GM18517 (cell line): ENCODE measurements at regions not wholly inside any gene's neighbourhood (a gene's known extent, or its start where the extent isn't known, plus 50 kb on each side); places are given as distances from the start of the nearest gene placed in this dataset.
"Not testable (repeated sequence)": the region's sequence is repeated elsewhere in the genome, so short reads cannot be mapped to it uniquely, and the experiment has no call there.

Source experiments
- ATAC-seq: cut with Tn5 transposase; IDR thresholded peaks from one replicate; pipeline ENCODE4 v1.9.1; 2021; ENCODE audit warnings: mild to moderate bottlenecking, moderate library complexity; ENCODE audit not compliant: unreplicated experiment

DNA sequence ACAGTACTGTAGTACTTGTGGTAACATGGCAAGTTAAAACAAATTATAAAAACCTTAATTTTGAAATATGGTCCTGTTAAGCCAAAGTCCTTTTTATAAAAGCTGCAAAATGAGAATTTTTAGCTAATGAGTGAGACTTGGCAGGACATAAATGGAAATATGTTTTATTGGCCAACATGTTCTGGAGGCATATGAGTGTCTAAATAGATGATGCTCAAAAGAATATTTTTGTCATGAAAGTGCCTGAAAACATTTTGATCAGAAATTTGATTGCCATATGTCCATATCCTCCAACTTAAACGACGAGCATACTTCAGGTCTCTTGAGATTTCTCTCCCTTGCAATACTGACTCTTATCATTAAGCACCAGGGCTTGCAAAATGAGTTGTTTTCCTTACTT lies 972.6 kb downstream of the TMTC2 start:
- no peak for ATAC-seq

DNA sequence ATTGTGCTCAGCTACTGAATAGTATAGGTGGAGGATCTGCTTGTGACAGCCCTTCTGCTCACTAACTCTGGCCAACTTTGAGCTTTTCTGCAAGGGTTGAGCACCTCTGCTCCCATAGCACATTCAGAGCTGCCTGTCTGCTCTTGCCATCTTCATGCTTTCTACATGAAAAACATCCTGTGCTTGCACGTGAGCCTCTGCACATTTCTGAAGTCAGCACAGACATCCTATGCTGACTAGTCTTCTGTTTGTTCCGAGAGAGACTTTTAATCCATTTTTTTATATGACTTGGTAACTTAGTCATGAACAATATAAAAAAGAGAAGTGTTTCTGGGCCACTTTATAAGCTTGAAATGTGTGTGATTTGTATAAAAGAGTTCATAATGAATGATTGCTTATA lies 969.3 kb downstream of the TMTC2 start:
- no peak for ATAC-seq

DNA sequence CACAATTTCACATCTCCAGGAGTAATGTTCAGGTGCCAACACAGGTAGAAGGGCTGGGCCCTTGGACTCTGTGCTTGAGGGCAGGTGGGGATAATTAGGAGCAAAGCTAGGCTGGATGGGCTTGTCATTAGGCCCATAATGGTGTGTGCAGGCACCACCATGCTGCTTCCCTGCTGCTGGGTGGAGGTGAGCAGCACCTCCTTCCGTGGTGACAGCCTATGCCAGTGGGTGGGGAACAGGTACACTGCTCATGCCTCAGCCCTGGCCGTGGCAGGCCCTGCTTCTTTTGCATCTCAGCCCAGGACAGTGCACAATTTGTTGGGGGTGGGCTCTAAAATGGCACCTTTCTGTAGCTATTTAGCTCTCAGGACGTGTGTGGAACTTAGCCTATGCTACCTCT lies 955.5 kb downstream of the TMTC2 start:
- no peak for ATAC-seq

DNA sequence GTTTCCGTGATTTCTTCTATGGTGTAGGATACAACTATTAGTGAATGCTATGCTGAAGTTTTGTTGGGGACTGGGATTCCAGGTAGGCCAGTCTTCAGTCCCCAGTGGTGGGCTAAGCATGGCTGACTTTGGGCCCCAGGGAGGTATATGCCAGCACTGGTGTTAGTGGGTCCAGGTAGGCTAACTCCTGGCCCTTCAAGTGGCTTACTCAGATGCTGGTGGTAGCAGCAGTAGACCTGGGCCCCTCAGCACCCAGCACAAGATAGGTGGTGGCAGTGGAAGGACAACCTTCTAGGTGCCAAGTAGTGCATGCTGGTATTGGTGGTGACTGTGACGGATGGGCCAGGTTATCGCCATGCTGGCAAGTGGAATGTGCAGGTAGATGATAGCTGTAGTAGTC lies 955.1 kb downstream of the TMTC2 start:
- ATAC-seq: no peak

DNA sequence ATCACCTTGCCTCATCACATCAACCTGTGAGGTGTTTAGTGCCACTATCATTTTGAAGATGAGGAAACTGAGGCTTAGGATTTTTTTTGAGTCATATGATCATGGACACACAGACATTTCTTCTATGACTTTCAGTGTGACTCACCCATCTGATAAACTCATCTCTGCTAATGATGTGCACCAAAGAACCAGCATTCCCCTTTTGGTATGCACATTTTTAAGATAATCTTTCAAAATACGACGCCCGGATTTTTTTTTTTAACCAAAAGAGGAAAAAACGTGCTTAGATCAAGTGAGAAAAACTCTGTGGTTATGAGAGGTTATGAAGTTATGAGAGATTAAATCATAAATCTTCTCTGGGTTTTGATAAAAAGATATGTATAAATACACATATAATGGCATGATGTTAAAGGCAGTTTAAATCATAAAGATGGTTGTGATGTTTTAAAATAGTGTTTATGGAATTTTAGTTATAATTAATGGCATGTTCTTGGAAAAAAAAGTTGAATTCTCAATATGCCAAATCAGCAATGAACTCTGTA lies 948.1 kb downstream of the TMTC2 start:
- ATAC-seq: no peak

DNA sequence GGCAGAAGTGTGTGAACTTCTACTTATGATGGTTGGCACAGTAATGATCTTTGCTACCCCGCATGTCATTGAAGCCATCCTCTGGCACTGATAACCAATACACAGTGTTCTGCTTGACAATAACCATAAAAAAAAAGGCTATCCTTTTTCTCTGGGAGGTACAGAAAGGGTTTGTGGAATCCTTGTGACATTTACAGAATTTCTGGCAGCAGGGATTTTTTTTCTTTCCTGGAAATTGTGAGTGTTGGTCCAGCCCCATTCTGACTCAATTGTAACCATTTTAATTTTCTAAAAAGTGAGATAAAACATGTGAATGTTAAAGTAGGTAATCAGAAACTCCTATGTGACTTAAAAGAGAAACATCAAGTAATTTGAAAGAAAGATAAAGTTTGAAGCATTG lies 943.8 kb downstream of the TMTC2 start:
- no peak for ATAC-seq

DNA sequence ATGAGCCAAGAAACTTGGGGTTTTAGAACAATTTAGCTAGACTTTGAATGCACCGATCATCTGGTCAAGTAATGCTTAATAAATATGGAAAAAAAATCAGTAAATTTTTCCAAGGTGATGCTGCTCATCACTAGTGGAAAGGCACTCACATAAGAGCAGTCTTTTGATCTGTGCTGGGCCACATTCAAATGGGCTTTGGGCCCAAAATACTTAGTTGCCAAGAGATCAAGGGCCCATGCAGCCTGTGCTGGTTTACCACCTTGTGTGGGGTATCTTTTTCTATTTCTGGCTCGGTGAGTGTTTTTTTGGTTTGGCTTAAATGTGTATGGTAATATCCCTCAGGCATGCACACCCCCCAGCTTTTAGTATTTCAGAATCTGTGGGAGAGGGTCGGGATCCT lies 943.2 kb downstream of the TMTC2 start:
- no peak for ATAC-seq

DNA sequence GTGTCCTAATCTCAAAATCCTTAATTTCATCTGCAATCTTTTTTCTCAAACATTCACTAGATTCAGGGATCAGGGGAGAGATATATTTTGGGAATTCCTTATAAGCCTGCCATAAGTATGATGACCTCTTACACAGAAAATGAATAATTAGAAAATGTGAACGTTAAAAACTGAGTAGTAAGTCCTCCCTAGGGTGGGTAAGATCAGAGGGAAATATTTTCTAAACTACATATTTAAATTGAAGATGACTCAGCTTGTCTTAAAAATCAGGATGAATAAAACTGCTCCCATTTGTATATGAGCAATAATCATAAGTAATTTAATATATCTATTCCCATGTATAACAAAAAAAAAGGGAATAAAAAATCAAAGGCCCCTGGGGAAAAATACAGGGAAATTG lies 935.5 kb downstream of the TMTC2 start:
- no peak for ATAC-seq

DNA sequence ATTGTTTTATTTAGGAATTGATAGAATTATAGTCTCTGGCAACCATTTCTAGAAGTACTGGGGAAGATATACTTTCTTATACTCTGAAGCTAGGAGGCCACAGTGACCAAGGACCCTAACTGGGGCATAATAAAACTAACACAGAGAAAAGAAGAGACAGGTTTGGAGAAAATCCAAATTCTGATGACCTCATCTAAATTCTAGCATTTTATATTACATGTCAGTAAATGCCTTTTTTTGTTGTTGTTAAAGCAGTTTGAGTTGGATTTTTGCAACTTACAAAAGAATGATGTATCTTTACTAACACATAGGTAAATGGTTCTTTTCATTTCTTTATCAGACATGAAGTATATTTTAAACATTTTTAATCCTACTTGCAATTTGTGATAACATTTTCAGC lies 933.3 kb downstream of the TMTC2 start:
- ATAC-seq: no peak

DNA sequence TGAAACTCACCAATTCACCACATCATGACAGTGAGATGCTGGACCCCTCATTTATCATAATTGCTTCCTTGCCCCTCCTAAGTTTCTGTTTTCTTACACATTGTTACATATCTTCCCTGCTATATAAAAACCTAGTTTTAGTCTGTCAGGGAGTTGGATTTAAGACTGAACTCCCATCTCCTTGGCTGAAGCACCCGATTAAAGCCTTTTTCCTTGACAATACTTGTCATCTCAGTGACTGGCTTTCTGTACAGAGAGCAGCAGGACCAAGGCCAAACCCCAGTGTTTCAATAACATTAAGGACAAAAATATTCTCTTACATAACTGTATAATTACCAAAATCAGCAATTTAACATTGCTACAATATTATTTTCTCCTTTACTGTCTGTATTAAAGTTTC lies 928.4 kb downstream of the TMTC2 start:
- ATAC-seq: no peak

DNA sequence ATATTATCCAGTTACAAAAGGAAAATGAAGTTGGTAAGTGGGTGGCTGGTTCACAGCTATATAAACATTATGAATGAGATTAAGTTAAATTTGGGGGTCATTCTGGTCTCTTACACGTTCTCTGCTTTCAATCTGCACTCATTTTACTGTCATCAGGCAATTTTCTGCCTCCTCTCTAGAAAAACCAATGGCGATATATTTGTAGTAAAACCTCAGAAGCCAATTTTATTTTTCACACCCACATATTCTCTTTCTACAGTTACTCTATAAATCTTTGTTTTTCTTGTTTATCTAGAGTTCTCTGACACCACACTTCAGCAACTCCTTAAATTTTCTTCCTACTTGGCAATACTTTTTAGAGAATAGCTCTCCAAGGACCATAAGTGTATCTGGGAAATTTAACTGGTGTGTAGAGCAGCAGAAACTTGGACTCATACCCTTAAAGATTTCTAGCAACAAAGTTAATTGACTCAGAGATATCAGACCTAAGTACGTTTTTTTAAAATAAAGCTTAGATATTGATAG lies 926.9 kb downstream of the TMTC2 start:
- ATAC-seq: no peak

DNA sequence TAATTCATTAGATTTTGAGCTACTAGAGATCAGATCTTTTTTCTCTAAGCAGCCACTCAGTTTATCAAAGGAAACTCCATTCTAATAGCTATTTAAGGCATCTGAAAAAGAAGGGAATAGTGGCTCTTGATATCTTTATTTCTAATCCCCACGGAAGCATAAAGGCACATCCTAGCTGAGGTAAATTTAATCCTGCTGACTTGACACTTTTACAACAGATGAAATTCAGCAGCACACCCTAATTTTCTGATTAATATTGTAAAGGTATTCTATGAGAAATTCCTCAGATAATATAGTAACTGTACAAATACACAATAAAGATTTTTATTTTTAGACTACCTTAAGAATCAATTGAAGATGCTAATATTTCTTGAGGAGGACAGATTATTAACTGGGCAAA lies 916.4 kb downstream of the TMTC2 start:
- ATAC-seq: no peak

DNA sequence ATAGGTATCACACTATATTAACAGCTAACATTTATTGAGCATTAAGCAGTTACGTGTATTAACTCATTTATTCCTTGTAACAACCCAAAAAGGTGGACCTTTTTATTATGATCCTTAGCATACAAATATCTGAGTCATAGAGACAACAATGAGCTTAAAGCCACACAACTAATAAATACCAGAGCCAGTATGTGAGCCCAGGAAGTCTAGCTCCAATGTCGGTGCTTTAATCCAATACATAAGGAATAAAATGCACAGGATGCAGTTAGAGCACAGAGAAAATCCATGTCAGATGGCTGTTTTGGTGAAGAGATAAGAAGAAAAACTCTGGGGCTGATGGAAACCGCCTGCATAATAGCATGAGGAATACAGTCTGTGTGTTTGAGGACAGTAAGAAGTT lies 888.6 kb downstream of the TMTC2 start:
- no peak for ATAC-seq

DNA sequence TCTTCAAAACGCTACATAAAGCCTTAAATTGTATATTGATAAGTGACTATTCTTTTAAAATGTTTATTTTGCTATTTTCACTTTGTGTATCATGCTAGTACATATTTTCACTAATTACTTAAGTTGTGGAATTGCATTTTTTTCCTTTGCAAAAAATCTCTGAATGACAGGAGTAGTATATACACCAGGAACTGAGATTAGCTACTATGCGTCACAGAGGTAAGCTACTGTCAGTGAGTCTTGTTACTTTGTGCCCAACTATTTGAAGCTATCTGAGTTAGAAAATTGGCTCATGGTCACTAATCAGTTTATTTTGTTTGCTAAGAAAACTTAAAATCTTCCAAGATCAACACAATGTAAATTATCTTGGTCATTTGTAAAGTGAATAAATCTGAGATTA lies 887.4 kb downstream of the TMTC2 start:
- no peak for ATAC-seq

DNA sequence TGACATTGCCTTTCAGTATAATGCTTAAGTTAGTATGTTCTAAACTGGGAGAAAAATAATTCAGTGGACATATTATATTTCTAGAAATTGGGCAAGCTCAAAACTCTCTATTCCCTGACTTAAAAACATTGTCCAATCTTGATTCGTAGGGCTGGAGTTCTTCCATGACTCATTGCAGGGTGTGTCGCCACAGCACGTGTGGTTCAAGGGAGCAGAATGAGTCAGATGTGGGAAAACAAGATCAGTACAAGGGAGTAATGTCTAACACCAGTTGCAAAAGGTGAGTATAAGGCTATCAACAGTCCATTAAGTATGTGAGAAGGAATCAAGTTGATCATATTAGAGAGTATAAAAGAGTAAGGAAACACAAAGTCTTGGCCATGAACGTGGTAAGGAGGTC lies 887.0 kb downstream of the TMTC2 start:
- ATAC-seq: no peak

DNA sequence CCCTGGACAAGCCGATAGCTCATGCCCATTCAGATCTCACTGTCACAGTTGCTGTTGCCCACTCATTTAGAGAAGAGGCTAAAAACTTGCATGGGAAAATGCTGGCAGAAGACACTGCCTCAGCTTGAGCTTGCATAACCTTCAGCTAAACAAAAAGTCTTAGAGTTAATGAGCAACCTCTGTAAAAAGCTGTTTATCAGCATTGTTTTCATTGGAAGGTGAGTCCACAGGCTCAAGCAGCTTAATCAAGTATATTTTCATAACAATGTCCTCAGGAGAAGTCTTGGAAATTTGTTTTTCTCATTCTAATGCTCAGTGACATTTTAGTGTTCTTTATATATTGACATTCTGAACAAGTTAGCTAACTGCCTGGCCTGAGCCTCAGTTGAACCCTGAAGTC lies 872.9 kb downstream of the TMTC2 start:
- no peak for ATAC-seq

DNA sequence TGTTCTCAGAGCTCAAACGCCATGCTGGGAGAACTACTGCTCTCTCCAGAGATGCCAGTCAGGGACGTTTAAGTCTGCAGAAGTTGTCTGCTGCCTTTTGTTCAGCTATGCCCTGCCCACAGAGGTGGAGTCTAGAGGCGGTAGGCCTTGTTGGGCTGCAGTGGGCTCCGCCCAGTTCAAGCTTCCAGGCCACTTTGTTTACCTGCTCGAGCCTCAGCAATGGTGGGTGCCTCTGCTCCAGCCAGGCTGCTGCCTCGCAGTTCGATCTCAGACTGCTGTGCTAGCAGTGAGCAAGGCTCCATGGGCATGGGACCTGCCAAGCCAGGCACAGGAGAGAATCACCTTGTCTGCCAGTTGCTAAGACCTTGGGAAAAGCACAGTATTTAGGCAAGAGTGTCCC lies 869.3 kb downstream of the TMTC2 start:
- ATAC-seq: not testable (repeated sequence)

DNA sequence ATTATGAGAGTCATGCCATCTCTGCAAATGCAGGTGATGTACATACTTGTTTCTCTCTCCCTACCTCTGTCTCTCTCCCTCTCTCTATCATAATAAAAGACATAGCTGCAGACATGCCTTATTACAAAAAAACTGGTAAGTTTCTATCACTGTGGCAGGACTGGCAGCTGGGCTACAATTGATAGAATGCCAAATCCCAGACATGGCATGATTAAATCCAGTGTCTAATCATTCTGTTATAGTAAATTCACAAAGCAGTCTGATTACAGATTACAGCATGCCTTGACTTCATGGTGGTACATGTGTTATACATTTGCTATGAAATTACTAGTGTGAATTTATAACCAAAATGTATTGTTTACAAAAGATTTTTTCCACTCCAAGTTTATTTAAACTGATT lies 854.7 kb downstream of the TMTC2 start:
- ATAC-seq: no peak

DNA sequence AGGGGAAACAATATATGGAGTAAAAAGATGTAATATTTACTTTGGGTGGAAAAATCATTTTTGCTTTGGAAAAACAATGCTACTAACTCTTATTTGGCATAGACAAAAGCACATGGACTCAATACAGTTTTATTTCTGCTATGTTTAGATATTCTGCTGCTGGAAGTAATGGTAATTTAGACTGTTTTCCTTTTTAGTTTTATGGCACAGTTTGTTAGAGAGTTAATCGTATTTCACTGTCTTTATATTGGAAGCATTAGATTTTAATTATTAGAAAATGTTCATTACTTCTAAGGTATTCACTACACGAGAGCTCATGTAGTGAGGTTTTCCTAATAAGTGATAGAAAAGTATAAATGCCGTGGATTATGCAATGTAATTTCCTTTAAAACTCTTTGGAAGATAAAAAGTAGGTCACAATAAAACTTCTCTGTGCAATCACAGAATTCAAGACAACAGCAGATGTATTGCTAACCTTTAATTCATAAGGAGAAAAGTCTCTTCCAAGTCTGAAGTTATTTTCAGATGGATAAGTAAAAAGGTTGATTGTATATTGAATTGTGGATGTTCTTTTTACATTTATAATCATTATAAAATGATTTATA lies 851.8 kb downstream of the TMTC2 start:
- no peak for ATAC-seq

DNA sequence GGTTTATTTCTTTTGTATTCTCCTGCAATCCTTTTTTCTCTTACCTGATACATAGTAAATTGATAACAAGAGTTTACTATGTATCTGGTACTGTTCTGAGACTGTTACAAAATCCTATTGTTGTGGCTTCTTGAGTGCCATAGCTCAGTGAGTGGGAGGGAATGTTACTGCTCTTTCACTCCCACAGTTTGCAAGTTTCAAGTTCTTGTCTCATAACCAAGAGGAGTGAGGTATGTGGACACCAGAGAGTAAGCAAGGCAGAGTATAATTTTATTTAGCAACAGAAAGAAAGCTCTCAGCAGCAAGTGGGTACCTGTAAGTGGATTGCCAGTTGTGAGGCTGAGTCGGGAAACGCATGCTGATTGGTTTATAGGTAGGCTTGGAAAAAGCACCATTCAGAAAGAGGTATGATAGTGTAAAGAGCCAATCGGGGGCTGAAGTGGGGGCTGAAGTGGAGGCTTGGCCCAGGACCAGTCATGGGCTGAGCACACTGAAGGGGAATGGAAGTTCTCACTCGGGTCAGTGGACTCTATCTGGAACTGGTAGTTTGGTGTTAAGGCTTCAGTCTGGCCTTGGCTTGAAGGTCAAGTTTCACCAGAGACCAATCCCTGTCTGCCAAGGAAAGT lies 850.8 kb downstream of the TMTC2 start:
- ATAC-seq: no peak

DNA sequence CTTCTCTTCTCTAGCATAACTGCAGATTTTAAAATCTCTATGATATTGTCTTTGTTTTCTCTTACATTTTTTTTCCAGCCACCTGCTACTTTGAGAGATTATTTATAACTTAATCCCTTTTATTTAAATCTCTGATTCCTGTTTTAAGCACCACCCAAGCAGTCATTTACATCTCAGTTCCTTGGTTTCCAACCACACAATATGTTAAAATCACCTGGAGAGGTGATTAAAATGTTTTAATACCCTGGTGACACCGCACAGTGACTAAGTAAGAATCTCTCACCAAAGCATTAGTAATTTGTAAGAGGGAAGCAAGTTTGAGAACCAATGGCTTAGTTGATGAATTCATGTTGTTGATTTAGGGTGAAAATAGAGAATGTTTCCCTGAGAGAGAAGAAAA lies 849.8 kb downstream of the TMTC2 start:
- no peak for ATAC-seq

DNA sequence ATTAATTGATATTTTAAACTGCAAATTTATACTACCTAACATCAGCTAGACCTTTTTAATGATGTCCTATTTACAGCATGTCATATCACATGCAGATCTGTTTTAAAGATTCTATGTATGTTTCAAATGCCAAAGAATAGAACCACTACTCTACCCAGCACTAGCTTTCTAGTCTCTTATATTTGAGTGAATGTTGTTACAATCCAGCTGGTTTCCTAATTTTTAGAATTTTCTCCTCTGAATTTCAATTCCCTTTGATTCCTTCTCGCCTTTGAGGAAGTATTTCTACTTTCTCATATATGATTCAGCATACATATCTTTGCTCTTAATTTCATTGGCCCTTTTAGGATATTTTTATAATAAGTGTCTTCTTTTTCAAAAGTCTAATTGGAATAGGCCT lies 841.9 kb downstream of the TMTC2 start:
- no peak for ATAC-seq

DNA sequence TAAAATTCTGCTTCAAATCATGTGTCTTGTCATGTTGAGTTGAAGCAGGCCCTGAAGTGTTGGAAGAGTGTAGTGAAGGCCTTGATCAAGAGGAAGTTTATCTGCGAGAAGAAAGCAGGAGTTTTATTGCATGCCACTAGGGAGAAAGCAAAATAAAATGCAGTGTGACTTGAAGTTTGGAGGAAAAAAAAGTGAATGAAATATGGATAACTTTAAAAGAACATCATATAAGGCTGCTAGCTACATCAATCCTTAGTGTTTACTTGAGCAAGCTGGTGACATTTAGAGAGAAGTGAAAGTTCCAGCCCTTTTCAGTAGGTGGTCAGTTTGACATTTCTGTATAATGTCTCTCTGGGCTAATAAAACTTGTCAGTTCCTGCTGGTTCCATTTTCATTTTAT lies 841.1 kb downstream of the TMTC2 start:
- no peak for ATAC-seq
